HepG2 (cell line): ENCODE measurements at regions not wholly inside any gene's neighbourhood (a gene's known extent, or its start where the extent isn't known, plus 50 kb on each side); places are given as distances from the start of the nearest gene placed in this dataset.

Experiments used
- ARNTL ChIP-seq: sonication (generic); formaldehyde crosslinking; IDR thresholded peaks from 2 replicates; pipeline ENCODE4 v1.4.0; 2020; ENCODE audit warnings: mild to moderate bottlenecking, missing genetic modification reagents
- ERF ChIP-seq: IDR thresholded peaks from 2 replicates; pipeline ENCODE4 v1.6.1; 2018; ENCODE audit warnings: missing biosample characterization, missing genetic modification reagents
- FOXA1 ChIP-seq, 2 experiments: fragments of 450-650 bp in 1 of 2; sonication (generic) in 1 of 2; formaldehyde crosslinking in 1 of 2; IDR thresholded peaks; 2 replicates each; pipeline versions ENCODE4 v1.4.0 to v1.6.1; 2016 to 2020; ENCODE audit warnings: missing genetic modification reagents in 1 of 2
- HNRNPK ChIP-seq: fragments of 200-400 bp; formaldehyde crosslinking; IDR thresholded peaks from 2 replicates; pipeline ENCODE4 v1.6.1; 2018; ENCODE audit warnings: low read length, low read depth, moderate library complexity, mild to moderate bottlenecking; ENCODE audit not compliant: poor library complexity, severe bottlenecking
- NR2C2 ChIP-seq: sonication (generic); formaldehyde crosslinking; IDR thresholded peaks from 2 replicates; pipeline ENCODE4 v1.4.0; 2020; ENCODE audit warnings: missing genetic modification reagents, mild to moderate bottlenecking, moderate library complexity, borderline replicate concordance
- ZNF777 ChIP-seq: sonication (generic); formaldehyde crosslinking; IDR thresholded peaks from 2 replicates; pipeline ENCODE4 v1.4.0; 2020; ENCODE audit warnings: missing genetic modification reagents
- TF ChIP-seq, protein P1 (sequence below): IDR thresholded peaks from 2 replicates; pipeline ENCODE4 v1.6.1; 2016; ENCODE audit warnings: missing biosample characterization, missing genetic modification reagents, low read depth

- TF ChIP-seq, protein P1, sequence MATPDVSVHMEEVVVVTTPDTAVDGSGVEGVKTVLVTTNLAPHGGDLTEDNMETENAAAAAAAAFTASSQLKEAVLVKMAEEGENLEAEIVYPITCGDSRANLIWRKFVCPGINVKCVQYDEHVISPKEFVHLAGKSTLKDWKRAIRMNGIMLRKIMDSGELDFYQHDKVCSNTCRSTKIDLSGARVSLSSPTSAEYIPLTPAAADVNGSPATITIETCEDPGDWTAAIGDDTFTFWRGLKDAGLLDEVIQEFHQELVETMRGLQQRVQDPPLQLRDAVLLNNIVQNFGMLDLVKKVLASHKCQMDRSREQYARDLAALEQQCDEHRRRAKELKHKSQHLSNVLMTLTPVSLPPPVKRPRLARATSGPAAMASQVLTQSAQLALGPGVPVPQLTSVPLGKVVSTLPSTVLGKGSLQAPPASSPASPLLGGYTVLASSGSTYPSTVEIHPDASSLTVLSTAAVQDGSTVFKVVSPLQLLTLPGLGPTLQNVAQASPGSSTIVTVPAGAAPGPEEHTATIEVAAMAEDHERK (CRISPR knock-in tag): no peak
- TF ChIP-seq HNRNPK (no peak), ERF (CRISPR knock-in tag) (no peak), FOXA1 (IDR thresholded peaks at IDR 0.05) (no peak), FOXA1 (CRISPR knock-in tag; IDR thresholded peaks at IDR 0.05) (no peak), ZNF777 (no peak), NR2C2 (no peak), ARNTL (CRISPR knock-in tag) (no peak)
These were observed 276.2 kb upstream of the SORCS1 start for GRCh38 chr10:107440741-107441140.
